ENCODE measurements at regions not wholly inside any gene's neighbourhood (a gene's known extent, or its start where the extent isn't known, plus 50 kb on each side); places are given as distances from the start of the nearest gene placed in this dataset.

GRCh38 chr4:128501239-128501638, 213.6 kb upstream of the PGRMC2 start:
- Histone ChIP-seq H3K9me3 (ENCODE audit: control insufficient read depth in 2 of 2, insufficient read depth in 1 of 2, low read depth in 1 of 2, low read length in 1 of 2) (peaks cover 3 to 5% of the 10 kb centered on the region in 2 donors), H3K27ac (ENCODE audit: low read depth in 2 of 2, low read length in 1 of 2) (no peak overlapping the region), H3K4me3 (ENCODE audit: low read depth in 1 of 2, low read length in 2 of 2) (no peak overlapping the region), H3K36me3 (ENCODE audit: control insufficient read depth in 2 of 2, insufficient read depth in 2 of 2, low read length in 1 of 2) (no peaks in the 10 kb centered on the region), H3K4me1 (ENCODE audit: control insufficient read depth in 2 of 2, insufficient read depth in 2 of 2, low read length in 1 of 2) (no peaks in the 10 kb centered on the region), H3K27me3 (ENCODE audit: control insufficient read depth in 1 of 2, insufficient read depth in 2 of 2, low read length in 2 of 2) (no peaks in the 10 kb centered on the region)
- WGBS, 2 donors = 90 to 92% methylated on average over 3 of the region's 3 CpGs

- WGBS, 2 donors = 50 to 69% methylated on average over 3 of the region's 3 CpGs
- no peaks in the 10 kb centered on the region for H3K4me1 ChIP-seq (ENCODE audit: control insufficient read depth in 2 of 2, insufficient read depth in 2 of 2, low read length in 1 of 2)
Measured at GRCh38 chr4:128488055-128488705, 200.6 kb upstream of the PGRMC2 start.

GRCh38 chr4:128484896-128485295, 197.3 kb upstream of the PGRMC2 start:
- Histone ChIP-seq H3K4me3 (ENCODE audit: low read depth in 1 of 2, low read length in 2 of 2) (no peak overlapping the region), H3K27ac (ENCODE audit: low read depth in 2 of 2, low read length in 1 of 2) (no peak overlapping the region), H3K27me3 (ENCODE audit: control insufficient read depth in 1 of 2, insufficient read depth in 2 of 2, low read length in 2 of 2) (no peaks in the 10 kb centered on the region), H3K9me3 (ENCODE audit: control insufficient read depth in 2 of 2, insufficient read depth in 1 of 2, low read depth in 1 of 2, low read length in 1 of 2) (no peaks in the 10 kb centered on the region), H3K4me1 (ENCODE audit: control insufficient read depth in 2 of 2, insufficient read depth in 2 of 2, low read length in 1 of 2) (no peaks in the 10 kb centered on the region), H3K36me3 (ENCODE audit: control insufficient read depth in 2 of 2, insufficient read depth in 2 of 2, low read length in 1 of 2) (no peaks in the 10 kb centered on the region)

More at GRCh38 chr4:128488055-128488705, 200.6 kb upstream of the PGRMC2 start:
- H3K9me3 ChIP-seq (ENCODE audit: control insufficient read depth in 2 of 2, insufficient read depth in 1 of 2, low read depth in 1 of 2, low read length in 1 of 2) = no peaks in the 10 kb centered on the region
- H3K4me3 ChIP-seq (ENCODE audit: low read depth in 1 of 2, low read length in 2 of 2) = no peak overlapping the region
- no peaks in the 10 kb centered on the region for H3K27me3 ChIP-seq (ENCODE audit: control insufficient read depth in 1 of 2, insufficient read depth in 2 of 2, low read length in 2 of 2)
- no peak overlapping the region for H3K27ac ChIP-seq (ENCODE audit: low read depth in 2 of 2, low read length in 1 of 2)
- H3K36me3 ChIP-seq (ENCODE audit: control insufficient read depth in 2 of 2, insufficient read depth in 2 of 2, low read length in 1 of 2) = no peaks in the 10 kb centered on the region

- no peak overlapping the region for H3K27ac ChIP-seq (ENCODE audit: low read depth in 2 of 2, low read length in 1 of 2)
- no peaks in the 10 kb centered on the region for H3K4me1 ChIP-seq (ENCODE audit: control insufficient read depth in 2 of 2, insufficient read depth in 2 of 2, low read length in 1 of 2)
- H3K9me3 ChIP-seq (ENCODE audit: control insufficient read depth in 2 of 2, insufficient read depth in 1 of 2, low read depth in 1 of 2, low read length in 1 of 2) = no peaks in the 10 kb centered on the region
- H3K4me3 ChIP-seq (ENCODE audit: low read depth in 1 of 2, low read length in 2 of 2) = no peak overlapping the region
- H3K36me3 ChIP-seq (ENCODE audit: control insufficient read depth in 2 of 2, insufficient read depth in 2 of 2, low read length in 1 of 2) = no peaks in the 10 kb centered on the region
- no peaks in the 10 kb centered on the region for H3K27me3 ChIP-seq (ENCODE audit: control insufficient read depth in 1 of 2, insufficient read depth in 2 of 2, low read length in 2 of 2)
- 73 to 74% methylated on average over 2 of the region's 2 CpGs for WGBS, 2 donors
Measured at GRCh38 chr4:128483816-128484215, 196.2 kb upstream of the PGRMC2 start.

- H3K4me1 ChIP-seq (ENCODE audit: control insufficient read depth in 2 of 2, insufficient read depth in 2 of 2, low read length in 1 of 2) = no peaks in the 10 kb centered on the region
- no peak overlapping the region for H3K27ac ChIP-seq (ENCODE audit: low read depth in 2 of 2, low read length in 1 of 2)
- H3K9me3 ChIP-seq (ENCODE audit: control insufficient read depth in 2 of 2, insufficient read depth in 1 of 2, low read depth in 1 of 2, low read length in 1 of 2) = no peaks in the 10 kb centered on the region
- H3K27me3 ChIP-seq (ENCODE audit: control insufficient read depth in 1 of 2, insufficient read depth in 2 of 2, low read length in 2 of 2) = no peaks in the 10 kb centered on the region
- H3K4me3 ChIP-seq (ENCODE audit: low read depth in 1 of 2, low read length in 2 of 2) = no peak overlapping the region
- H3K36me3 ChIP-seq (ENCODE audit: control insufficient read depth in 2 of 2, insufficient read depth in 2 of 2, low read length in 1 of 2) = no peaks in the 10 kb centered on the region
- 93 to 96% methylated on average over 2 of the region's 2 CpGs for WGBS, 2 donors
Measured at GRCh38 chr4:128483041-128483440, 195.4 kb upstream of the PGRMC2 start.

GRCh38 chr4:128481752-128482480, 194.3 kb upstream of the PGRMC2 start:
- Histone ChIP-seq H3K27ac (ENCODE audit: low read depth in 2 of 2, low read length in 1 of 2) (no peak overlapping the region), H3K4me3 (ENCODE audit: low read depth in 1 of 2, low read length in 2 of 2) (no peak overlapping the region), H3K9me3 (ENCODE audit: control insufficient read depth in 2 of 2, insufficient read depth in 1 of 2, low read depth in 1 of 2, low read length in 1 of 2) (no peaks in the 10 kb centered on the region), H3K27me3 (ENCODE audit: control insufficient read depth in 1 of 2, insufficient read depth in 2 of 2, low read length in 2 of 2) (no peaks in the 10 kb centered on the region), H3K36me3 (ENCODE audit: control insufficient read depth in 2 of 2, insufficient read depth in 2 of 2, low read length in 1 of 2) (no peaks in the 10 kb centered on the region), H3K4me1 (ENCODE audit: control insufficient read depth in 2 of 2, insufficient read depth in 2 of 2, low read length in 1 of 2) (no peaks in the 10 kb centered on the region)
- WGBS, 2 donors = 86 to 91% methylated on average over 1 of the region's 1 CpG

- WGBS, 2 donors = 97 to 100% methylated on average over 1 of the region's 1 CpG
- no peaks in the 10 kb centered on the region for H3K4me1 ChIP-seq (ENCODE audit: control insufficient read depth in 2 of 2, insufficient read depth in 2 of 2, low read length in 1 of 2)
- no peaks in the 10 kb centered on the region for H3K36me3 ChIP-seq (ENCODE audit: control insufficient read depth in 2 of 2, insufficient read depth in 2 of 2, low read length in 1 of 2)
- no peak overlapping the region for H3K4me3 ChIP-seq (ENCODE audit: low read depth in 1 of 2, low read length in 2 of 2)
- no peak overlapping the region for H3K27ac ChIP-seq (ENCODE audit: low read depth in 2 of 2, low read length in 1 of 2)
- H3K27me3 ChIP-seq (ENCODE audit: control insufficient read depth in 1 of 2, insufficient read depth in 2 of 2, low read length in 2 of 2) = no peaks in the 10 kb centered on the region
- no peaks in the 10 kb centered on the region for H3K9me3 ChIP-seq (ENCODE audit: control insufficient read depth in 2 of 2, insufficient read depth in 1 of 2, low read depth in 1 of 2, low read length in 1 of 2)
Measured at GRCh38 chr4:128480945-128481344, 193.3 kb upstream of the PGRMC2 start.

GRCh38 chr4:128477540-128477939, 189.9 kb upstream of the PGRMC2 start:
- no peaks in the 10 kb centered on the region for H3K36me3 ChIP-seq (ENCODE audit: control insufficient read depth in 2 of 2, insufficient read depth in 2 of 2, low read length in 1 of 2)
- no peaks in the 10 kb centered on the region for H3K9me3 ChIP-seq (ENCODE audit: control insufficient read depth in 2 of 2, insufficient read depth in 1 of 2, low read depth in 1 of 2, low read length in 1 of 2)
- H3K27me3 ChIP-seq (ENCODE audit: control insufficient read depth in 1 of 2, insufficient read depth in 2 of 2, low read length in 2 of 2) = no peaks in the 10 kb centered on the region
- H3K4me3 ChIP-seq (ENCODE audit: low read depth in 1 of 2, low read length in 2 of 2) = no peak overlapping the region
- no peaks in the 10 kb centered on the region for H3K4me1 ChIP-seq (ENCODE audit: control insufficient read depth in 2 of 2, insufficient read depth in 2 of 2, low read length in 1 of 2)
- no peak overlapping the region for H3K27ac ChIP-seq (ENCODE audit: low read depth in 2 of 2, low read length in 1 of 2)
- 33 to 44% methylated on average over 4 of the region's 4 CpGs for WGBS, 2 donors

GRCh38 chr4:128475597-128475996, 188.0 kb upstream of the PGRMC2 start:
- 87 to 99% methylated on average over 1 of the region's 1 CpG for whole genome bisulfite sequencing, 2 donors
- Histone ChIP-seq H3K4me1 (ENCODE audit: control insufficient read depth in 2 of 2, insufficient read depth in 2 of 2, low read length in 1 of 2) (no peaks in the 10 kb centered on the region), H3K4me3 (ENCODE audit: low read depth in 1 of 2, low read length in 2 of 2) (no peak overlapping the region), H3K27me3 (ENCODE audit: control insufficient read depth in 1 of 2, insufficient read depth in 2 of 2, low read length in 2 of 2) (no peaks in the 10 kb centered on the region), H3K9me3 (ENCODE audit: control insufficient read depth in 2 of 2, insufficient read depth in 1 of 2, low read depth in 1 of 2, low read length in 1 of 2) (no peaks in the 10 kb centered on the region), H3K36me3 (ENCODE audit: control insufficient read depth in 2 of 2, insufficient read depth in 2 of 2, low read length in 1 of 2) (no peaks in the 10 kb centered on the region), H3K27ac (ENCODE audit: low read depth in 2 of 2, low read length in 1 of 2) (no peak overlapping the region)

GRCh38 chr4:128471576-128471975, 184.0 kb upstream of the PGRMC2 start:
- Histone ChIP-seq H3K4me3 (ENCODE audit: low read depth in 1 of 2, low read length in 2 of 2) (no peak overlapping the region), H3K27ac (ENCODE audit: low read depth in 2 of 2, low read length in 1 of 2) (no peak overlapping the region), H3K9me3 (ENCODE audit: control insufficient read depth in 2 of 2, insufficient read depth in 1 of 2, low read depth in 1 of 2, low read length in 1 of 2) (no peaks in the 10 kb centered on the region), H3K27me3 (ENCODE audit: control insufficient read depth in 1 of 2, insufficient read depth in 2 of 2, low read length in 2 of 2) (no peaks in the 10 kb centered on the region), H3K4me1 (ENCODE audit: control insufficient read depth in 2 of 2, insufficient read depth in 2 of 2, low read length in 1 of 2) (no peaks in the 10 kb centered on the region), H3K36me3 (ENCODE audit: control insufficient read depth in 2 of 2, insufficient read depth in 2 of 2, low read length in 1 of 2) (no peaks in the 10 kb centered on the region)
- 96 to 100% methylated on average over 2 of the region's 2 CpGs for WGBS, 2 donors

All from esophagus (tissue), 2 donors.